GM19468 (cell line): ENCODE measurements at regions not wholly inside any gene's neighbourhood (a gene's known extent, or its start where the extent isn't known, plus 50 kb on each side); places are given as distances from the start of the nearest gene placed in this dataset.

Source experiments
- ATAC-seq: cut with Tn5 transposase; IDR thresholded peaks from one replicate; pipeline ENCODE4 v1.9.1; 2021; ENCODE audit warnings: mild to moderate bottlenecking, moderate library complexity, moderate number of reproducible peaks; ENCODE audit not compliant: unreplicated experiment; ENCODE audit errors: extremely low read depth

- ATAC-seq: no peak
Measured at GRCh38 chr9:20065796-20066700, 277.2 kb upstream of the SLC24A2 start.

- no peak for ATAC-seq
Measured at GRCh38 chr9:20065046-20065445, 276.2 kb upstream of the SLC24A2 start.

- ATAC-seq: no peak
Measured at GRCh38 chr9:20054734-20055133, 265.9 kb upstream of the SLC24A2 start.

- no peak for ATAC-seq
Measured at GRCh38 chr9:20048985-20049384, 260.1 kb upstream of the SLC24A2 start.

GRCh38 chr9:20048437-20048836 lies 259.6 kb upstream of the SLC24A2 start:
- ATAC-seq: no peak

- ATAC-seq: no peak
Measured at GRCh38 chr9:20044686-20045085, 255.8 kb upstream of the SLC24A2 start.

GRCh38 chr9:20043461-20043860 lies 254.6 kb upstream of the SLC24A2 start:
- ATAC-seq: no peak

- ATAC-seq: no peak
Measured at GRCh38 chr9:20043035-20043434, 254.2 kb upstream of the SLC24A2 start.

- ATAC-seq: no peak
Measured at GRCh38 chr9:20042128-20042711, 253.4 kb upstream of the SLC24A2 start.

- ATAC-seq: no peak
Measured at GRCh38 chr9:20041697-20042081, 252.9 kb upstream of the SLC24A2 start.

- no peak for ATAC-seq
Measured at GRCh38 chr9:20040991-20041696, 252.3 kb upstream of the SLC24A2 start.

- ATAC-seq: no peak
Measured at GRCh38 chr9:20037699-20038098, 248.9 kb upstream of the SLC24A2 start.

GRCh38 chr9:20033511-20033910 lies 244.7 kb upstream of the SLC24A2 start:
- ATAC-seq: no peak

- no peak for ATAC-seq
Measured at GRCh38 chr9:20032413-20033006, 243.7 kb upstream of the SLC24A2 start.

- ATAC-seq: no peak
Measured at GRCh38 chr9:20031836-20032235, 243.0 kb upstream of the SLC24A2 start.

GRCh38 chr9:20030671-20031070 lies 241.8 kb upstream of the SLC24A2 start:
- no peak for ATAC-seq

GRCh38 chr9:20030221-20030620 lies 241.4 kb upstream of the SLC24A2 start:
- no peak for ATAC-seq

GRCh38 chr9:20028849-20029231 lies 240.0 kb upstream of the SLC24A2 start:
- ATAC-seq: no peak

- ATAC-seq: no peak
Measured at GRCh38 chr9:20028192-20028848, 239.5 kb upstream of the SLC24A2 start.

- ATAC-seq: no peak
Measured at GRCh38 chr9:20023961-20024571, 235.2 kb upstream of the SLC24A2 start.
